Activated CD4-positive, CD25-positive, alpha-beta regulatory T cell treated with anti-CD3 and anti-CD28 coated beads, Interleukin-2, amount 50 U/mL, for 24 hours (primary cell): ENCODE measurements at regions not wholly inside any gene's neighbourhood (a gene's known extent, or its start where the extent isn't known, plus 50 kb on each side); places are given as distances from the start of the nearest gene placed in this dataset.

ENCODE experiments used
- ATAC-seq, 2 donors: fragments of 150-1000 bp; cut with Tn5 transposase; one replicate each; pipeline ENCODE4 v1.10.0; 2021; ENCODE audit warnings: mild to moderate bottlenecking in 1 of 2, moderate library complexity in 1 of 2

DNA sequence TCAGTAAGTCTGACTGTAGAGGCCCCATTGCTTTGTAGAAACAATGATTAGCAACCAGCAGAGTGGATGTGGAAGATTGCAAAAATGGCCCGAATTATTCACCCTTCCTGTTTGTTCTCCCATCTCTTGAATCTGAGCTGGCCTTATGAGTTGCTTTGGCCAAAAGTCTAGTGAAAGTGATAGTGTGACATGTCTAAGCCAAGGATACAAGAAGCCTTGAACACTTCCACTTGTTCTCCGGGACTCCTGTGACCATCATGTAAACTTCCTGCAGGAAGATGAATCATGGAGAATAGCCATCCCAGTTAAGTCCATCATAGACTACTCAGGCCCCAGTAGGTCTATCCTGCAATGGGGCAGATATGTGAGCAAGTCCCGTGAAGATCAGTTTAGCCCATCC lies 252.0 kb upstream of the JAG1 start:
- ATAC-seq, result no peak

DNA sequence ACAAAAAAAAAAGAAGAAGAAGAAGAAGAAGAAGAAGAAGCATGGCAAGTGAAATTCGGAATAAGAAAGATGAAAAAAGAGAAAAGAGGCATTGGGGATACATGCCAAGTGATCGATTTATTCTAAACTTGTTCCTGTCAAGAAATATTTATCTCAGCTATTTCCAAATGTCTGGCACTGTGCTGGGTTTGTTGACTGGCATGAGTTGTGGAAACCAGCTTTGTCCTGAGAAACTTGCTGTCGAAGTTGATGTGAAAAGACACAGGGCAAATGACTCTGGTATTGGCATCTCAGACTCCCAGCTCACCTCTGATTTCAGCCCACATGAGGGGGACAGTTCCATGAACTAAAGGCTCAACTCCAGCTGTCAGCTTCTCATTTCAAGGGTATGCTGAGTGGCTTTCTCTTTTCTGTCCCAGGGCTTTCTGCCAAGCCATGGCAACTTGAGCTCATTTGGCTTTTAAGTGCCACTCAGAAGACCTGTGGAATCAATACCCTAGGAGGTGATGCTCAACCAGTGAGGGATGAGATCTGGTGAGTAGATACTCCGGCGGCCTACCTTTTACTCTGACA lies 253.3 kb upstream of the JAG1 start:
- no peak for ATAC-seq

DNA sequence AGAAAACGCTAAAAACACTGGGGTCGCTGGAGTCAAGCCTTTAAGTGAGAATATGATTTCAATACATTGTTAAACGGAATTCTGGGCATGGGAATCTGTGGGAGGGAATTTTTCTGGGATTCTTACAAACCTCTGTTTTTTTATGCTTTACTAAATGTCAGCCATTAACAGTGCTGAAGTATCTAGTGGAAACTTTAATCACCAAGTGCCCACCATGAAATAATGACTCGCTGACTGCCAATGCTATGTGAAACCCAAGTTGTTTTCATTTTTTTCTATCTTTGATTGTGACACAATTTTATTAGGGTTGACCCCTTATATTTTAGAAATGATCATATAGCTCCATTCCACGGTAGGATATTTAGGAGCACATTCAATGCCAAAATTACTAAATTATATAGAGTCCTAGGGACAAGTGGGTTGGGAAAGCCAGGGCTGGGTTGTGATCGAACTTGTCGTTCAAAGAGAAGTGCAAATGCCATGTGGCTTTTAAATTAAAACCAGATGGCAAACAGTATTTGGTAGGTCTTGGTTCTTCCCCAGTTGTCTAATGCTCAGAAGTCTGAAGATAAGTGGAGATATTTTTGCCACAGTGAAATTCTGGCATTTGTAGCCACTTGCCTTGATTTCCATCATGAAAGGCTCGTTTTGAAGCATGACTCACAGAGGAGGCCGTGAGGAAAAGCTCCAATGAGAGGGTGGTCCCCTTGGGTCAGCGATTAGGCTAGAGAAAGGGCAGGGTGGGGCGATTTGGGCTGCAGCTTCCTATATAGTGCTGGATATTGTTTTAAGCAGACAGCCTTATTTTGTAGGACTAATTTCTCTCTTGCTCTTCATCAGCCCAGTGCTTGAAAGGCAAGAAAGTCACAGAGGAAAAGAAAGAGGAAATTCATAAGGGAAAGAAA lies 254.4 kb upstream of the JAG1 start:
- no peak for ATAC-seq

DNA sequence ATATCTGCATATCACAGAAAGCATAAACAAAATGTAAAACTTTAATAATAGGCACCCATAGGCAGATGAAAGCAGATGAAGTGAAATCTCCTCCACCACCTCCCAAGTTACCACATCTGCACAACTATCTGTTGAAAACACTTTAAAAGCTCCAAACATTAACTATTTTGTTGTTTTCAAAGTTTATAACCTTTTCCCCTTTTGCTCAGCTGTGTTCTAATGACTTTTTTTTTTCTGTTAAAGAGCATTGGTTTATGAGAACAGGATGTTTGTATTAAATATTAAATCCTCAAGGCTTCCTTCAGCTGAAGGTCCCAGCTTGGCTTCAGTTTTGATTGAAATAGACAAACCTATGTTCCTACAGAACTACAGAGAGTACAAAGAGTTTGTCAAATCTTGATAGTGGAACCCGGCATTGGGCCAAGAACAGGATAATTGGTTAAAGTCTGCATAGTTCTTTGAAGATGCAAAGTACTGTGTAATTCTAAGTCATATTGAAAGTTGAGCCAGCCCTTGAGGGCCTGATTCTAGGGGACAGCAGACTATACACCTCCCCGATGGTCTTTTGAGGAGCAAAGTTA lies 255.1 kb upstream of the JAG1 start:
- ATAC-seq, result no peak

DNA sequence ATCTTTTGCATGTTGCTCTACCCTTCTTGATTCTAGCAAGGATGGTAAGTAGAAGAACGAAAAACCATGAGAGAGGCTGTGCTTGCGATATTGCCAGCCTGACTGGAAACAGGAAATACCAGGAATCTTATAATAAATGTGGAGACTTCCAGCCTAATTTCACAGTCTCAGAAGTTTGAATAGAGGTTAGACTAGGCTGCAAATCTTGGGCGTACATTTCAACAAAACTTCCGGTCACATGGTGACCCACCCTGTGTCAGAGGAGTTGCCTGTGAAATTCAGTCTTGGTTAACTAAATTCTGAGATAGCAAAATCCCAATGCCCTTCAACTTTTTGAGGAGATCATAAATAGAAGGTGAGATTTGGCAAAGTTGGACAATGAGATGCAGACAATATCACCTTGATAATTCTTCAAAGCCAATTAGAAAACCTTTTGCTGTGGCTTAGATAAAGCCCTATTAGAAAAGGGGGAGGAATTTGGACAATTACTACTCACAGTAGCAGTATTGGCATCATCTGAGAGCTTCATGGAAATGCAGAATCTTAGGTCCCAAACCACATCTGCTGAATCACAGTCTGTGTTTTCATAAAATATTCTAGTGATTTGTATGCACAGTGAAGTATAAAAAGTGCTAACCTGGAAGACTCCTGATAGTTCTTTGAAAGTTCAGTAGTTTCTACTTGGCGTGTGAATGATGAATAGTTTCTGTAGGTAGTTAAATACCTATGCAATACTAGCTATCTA lies 262.0 kb upstream of the JAG1 start:
- no peak for ATAC-seq

DNA sequence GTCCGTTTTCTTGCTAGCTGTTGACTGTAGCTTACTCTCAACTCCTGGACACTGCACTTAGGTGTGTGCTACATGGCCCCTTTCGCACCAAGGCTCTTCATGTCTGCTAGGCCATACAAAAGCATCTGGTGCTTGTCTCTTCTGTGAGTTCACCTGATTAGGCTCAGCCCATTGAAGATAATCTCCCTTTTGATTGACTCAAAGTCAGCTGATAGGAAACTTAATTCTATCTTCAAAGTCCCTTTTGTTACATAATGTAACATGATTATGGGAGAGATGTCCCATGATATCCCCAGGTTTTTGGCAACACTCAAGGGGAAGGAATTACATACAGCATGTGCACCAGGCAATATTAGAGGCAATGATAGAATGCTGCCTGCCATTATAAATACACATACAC lies 263.0 kb upstream of the JAG1 start:
- no peak for ATAC-seq

DNA sequence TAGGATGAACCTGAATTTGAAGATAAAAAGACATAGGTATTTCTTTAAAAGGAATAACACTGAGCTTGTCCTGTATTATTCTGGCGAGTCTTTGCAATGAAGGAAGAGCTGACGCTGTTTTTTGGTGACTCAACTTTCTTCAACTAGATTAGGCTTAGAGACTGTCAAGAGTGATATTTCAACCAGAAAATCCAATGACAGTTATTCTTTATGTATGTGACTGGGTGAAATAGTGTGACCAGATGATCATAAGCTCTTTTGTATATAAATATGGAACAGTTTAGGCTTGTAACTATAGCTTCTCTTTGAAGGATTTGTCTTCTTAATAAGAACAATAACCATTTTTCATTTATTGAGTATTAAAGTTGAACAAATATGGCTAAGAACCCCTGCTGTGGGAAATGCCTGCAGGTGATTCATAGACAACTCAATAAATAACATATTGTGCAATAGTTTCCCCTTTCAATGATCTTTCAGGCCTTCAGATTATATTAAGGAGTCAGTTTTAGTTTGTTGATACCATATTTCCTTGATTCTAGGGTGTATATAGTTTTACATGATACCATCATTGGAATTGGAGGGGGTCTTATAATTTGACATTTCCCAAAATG lies 265.6 kb upstream of the JAG1 start:
- no peak for ATAC-seq

DNA sequence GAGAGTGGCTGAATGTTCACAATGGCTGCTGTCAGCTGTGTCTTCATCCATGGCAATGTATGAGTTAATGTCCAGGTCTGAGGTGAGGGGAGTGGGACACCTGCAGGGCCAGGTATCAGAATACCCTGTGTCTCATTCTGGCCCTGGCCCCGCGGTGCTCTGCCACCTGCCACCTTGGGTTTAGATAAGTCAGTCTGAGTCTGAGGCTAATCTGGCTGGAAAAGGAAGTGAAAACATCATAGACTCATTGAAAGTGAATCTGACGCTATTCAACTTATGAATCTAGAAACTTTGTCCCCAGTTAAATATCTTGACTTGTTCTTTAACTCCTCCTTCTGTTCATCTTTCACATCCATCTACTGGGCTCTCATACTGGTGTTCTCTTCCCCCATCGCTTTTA lies 267.1 kb upstream of the JAG1 start:
- no peak for ATAC-seq

DNA sequence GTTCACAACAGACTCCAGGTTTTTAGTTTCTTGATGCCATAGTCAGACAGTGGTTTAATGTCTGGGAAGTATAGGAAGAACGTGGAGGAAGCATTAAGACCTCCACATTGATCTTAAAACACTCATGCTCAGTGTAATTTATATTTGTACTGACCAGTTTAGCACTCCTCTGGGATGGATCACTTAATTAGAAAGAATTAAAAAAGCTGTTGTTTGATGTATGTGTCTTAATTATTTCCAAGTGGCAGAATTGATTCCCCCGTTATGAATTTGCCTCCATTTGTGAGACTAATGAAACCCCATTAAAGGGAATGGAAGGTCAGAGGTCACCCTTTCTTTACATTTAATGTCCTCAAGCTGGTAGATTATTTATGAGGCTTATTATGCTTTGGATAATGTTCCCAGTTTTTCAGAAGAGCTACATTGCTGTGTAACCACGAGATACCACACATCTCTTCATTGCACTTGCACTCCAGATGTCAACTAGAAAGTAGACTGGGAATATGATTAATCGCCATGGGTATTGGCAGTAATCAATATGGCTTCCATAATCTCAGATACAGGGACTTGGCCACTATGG lies 270.0 kb upstream of the JAG1 start:
- ATAC-seq, result no peak

DNA sequence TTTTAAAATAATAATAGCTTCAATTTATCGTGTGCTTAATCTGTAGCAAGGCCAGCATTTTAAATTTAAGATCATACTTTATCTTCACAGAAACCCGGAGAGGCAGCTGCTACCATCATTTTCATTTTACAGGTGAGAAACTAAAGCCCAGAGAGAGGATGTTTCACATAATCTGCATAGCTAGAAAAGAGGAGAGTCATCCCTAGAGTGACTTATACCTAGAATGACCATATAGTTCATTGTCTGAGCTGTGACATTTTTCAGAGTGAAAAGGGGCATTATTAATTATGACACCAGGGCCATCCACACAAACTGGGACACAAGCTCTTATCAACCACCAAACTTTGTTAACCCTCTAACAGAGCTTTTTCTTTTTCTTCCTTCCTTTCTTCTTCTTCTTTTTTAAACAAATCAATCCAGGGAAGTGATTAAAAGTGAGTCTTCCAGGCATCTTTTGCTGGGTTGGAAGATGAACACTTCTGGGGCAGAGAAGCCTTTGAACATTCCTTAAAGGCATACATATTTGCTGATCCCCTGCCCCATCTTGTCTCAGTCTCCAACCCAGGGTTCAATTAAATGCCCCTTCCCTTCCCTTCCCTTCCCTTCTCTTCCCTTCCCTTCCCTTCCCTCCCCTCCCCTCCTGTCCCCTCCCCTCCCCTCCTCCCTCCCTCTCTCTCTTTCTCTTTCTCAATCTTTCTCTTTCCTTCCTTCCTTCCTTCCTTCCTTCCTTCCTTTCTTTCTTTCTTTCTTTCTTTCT lies 272.5 kb upstream of the JAG1 start:
- no peak for ATAC-seq

DNA sequence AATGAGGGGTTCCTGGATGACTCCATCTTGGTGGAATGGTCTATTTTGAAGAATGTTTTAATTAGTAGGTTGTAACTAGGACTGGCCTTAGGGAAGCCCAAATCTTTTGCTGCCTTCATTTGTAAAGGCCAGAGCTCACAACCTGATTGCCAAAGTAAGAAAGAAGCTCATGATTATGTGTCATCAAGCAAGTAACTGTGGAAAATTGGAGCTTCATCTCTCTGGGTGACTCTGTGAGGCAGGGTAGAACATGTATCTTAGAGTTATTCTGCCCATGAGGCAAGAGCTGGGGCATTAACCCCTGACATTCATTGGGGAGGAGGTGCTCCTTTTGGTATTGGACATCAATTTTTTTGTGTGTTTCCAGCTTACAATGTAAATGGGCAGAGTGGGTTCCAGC lies 273.9 kb upstream of the JAG1 start:
- no peak for ATAC-seq

DNA sequence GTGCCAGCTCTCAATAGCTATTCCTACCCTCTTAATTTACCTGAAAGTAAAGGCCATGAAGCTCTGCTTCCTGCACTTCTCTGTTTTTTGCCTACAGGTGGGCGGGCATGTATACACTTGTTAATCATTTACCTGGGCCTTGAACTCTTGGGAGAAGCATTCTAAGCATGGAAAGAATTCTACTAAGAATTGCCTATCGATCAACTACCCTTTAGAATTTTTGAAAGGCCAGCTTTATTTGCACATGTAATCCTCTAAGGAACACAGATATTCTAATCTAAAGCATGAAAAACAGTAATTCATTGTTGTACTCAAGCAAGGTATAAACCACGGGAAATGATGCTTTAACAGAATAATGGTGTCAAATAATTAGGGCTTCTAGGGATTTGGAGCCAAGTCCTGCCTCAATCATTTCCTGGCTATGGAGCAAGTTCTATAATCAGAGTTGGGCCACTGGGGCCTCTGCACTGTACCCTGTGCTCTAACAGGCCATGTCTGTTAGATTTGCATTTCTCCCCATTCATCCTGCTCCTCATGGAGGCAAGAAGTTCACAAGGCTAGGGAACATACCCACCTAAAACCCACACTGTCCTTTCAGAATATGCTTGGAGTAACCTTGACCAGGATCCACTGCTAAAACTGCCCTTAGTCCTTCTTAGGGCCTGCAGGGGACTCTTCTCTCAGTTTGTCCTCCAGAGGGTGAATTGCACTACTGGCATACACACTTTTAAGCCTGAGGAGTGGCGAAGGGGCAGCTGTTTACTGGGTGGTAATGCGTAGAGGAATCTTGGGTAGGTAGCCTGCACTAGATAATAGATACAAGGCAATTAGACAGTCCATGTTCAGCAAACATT lies 276.4 kb upstream of the JAG1 start:
- ATAC-seq, result no peak

DNA sequence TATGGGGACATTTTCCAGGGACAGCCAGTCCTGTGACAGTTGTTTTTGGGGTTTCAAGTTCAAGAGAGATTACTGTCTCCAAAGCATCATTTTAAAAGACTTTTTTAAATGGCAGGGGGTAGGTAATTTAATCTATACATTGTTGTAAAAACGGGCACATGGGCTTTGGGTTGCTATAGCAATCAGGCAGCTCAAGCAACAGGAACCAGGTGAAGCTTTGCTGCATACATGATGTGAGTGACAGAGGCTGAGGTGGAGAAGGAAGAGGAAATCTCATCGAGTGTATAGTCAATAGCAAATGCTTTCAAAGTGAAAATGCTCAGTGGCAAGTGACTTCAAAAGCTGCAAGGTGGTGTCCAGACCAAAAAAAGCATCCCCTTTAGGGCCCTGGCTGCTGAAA lies 277.4 kb upstream of the JAG1 start:
- ATAC-seq, result no peak

DNA sequence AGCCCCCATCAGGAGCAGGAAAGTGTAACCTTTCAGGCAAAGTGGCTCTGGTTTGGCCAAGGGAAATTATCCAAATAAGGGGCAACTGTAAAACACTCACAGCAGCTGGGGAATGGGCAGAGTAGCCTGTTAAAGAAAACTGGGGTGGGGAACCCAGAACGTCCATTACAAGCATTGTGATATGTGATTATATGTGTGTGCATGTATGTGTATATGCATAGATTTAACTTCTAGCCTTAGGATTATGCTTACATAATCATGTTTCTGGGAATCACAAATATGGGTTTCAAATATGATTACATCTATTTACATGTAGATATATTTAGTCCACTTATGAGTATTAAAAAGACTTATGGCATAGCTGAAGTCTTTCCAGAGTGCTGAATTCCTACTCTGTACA lies 278.1 kb upstream of the JAG1 start:
- ATAC-seq, result no peak

DNA sequence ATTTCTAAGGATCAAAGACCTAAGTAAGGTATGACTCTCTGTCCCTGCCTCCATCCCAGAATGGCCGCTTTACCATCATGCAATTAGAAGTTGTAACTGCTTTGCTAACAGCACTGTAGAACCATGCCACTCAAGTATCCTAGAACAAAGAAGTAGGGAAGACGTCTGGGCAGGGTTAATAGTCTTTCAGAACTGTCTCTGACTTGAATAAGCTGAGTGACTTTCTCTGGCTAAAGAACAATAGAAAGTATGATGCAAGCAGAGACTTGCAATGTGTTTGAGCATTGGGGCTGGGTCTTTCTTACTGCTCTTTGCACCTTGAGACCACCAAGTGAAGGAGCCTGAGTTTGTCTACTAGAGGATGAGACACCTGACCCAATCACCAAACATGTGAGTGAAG lies 279.6 kb upstream of the JAG1 start:
- no peak for ATAC-seq

DNA sequence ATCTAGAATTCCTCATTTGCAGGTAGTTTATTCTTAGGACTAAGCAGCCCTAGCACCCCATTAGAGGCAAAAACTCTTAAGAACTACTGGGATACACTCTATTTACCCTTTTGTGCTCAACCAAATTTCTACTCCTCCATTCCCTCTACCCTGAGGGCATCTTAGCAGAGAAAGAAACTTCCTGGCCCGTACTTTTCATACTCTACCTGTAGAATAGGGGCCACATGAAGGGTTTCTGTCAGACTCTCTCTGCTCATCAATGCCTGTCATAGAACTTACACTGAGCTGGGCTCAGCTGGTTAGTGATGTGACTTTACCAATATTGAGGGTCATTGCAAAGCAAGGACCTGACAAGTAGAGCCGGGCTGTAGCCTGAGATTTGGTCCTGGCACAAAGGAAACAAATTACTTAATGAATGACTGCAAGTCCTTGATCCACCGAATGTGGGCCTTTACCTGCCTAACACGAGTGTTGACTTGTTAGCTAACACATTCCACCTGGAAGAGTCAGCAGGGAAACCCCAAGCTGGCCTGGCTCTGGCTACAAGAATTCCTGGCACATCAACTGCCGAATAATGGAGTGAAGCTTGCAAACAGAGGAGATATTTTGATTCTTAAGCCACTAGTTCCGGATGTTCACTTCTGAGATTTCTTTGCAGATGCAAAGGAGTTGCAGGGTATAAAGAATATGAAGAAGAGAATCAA lies 280.5 kb upstream of the JAG1 start:
- ATAC-seq, result no peak

DNA sequence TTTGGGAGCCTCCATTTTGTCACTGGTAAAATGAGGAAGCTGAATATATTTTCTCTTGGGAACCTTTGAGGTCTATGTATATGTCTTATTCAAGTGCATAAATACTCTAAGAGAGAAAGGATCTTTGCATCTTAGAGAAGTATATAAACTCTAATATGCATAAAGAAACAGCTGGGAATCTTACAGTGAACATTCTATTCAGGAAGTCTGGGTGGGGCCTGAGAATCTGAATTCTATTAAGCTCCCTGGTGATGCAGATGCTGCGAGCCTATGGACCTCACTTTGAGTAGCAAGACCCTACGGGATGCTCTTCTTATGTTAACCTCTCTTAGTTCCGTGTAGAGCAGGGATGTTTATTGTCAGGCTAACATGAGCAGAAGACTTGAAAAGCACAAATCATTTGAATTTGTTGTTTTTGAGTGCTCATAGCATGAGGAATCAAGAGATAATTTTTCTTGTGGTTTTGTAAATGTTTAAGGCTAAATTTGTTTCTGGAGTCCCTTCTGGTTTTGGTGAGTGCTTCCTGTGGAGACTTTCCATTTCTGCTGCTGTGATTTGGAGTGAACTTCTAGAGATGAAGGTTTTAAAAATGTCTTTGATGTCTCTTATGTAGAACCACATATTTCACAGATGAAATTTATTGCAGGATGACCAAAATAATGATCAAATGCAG lies 281.2 kb upstream of the JAG1 start:
- ATAC-seq, result no peak

DNA sequence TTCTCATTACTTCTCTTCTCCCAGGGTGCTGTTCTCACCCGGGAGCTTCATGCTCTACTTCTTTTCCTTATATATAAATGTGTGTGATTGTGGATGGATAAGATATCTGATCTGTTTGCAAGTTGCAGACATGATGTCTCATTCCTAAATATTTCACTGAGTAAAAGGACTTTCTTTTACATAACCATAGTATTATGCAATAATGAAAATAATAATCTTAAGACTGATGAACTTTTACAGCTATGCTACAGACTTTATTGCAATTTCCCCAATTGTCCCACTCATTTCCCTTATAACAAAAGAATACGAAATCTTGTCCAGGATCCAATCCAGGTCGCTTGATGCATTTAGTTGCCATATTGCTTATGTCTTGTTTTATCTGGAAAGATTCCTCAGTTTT lies 284.5 kb upstream of the JAG1 start:
- ATAC-seq, result no peak

DNA sequence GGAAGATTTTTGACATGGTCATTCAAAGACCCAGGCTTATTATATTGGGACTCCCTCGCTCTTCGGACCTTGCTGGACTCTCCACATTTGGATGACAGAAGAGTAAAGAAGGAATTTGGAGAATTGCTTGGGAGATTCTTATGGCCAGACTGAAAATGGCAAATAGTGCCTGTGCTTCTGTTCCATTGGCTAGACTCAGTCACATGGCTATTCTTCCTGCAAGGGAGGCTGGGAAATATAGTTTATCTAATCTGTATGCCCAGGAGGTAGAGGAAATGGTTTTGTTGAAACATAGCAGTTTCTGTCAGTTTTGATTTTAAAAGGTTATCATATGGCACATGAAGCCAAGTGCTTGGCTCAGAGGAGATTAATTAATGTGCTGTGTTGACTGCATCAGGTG lies 286.6 kb upstream of the JAG1 start:
- no peak for ATAC-seq
